ENCODE measurements at regions not wholly inside any gene's neighbourhood (a gene's known extent, or its start where the extent isn't known, plus 50 kb on each side); places are given as distances from the start of the nearest gene placed in this dataset.
"Not testable (repeated sequence)": the region's sequence is repeated elsewhere in the genome, so short reads cannot be mapped to it uniquely, and the experiment has no call there.

- H3K4me3 ChIP-seq (ENCODE audit: low read depth, low read length); DNase-seq (ENCODE audit: low read depth): not testable (repeated sequence)
These were observed 111.2 kb upstream of the LYZL2 start for GRCh38 chr10:30740774-30741173.

- no peak overlapping the region for H3K4me3 ChIP-seq (ENCODE audit: low read depth, low read length)
- no peak for DNase-seq (ENCODE audit: low read depth)
These were observed 108.9 kb upstream of the LYZL2 start for GRCh38 chr10:30738416-30738815.

- no peak for DNase-seq (ENCODE audit: low read depth)
These were observed 108.4 kb upstream of the LYZL2 start for GRCh38 chr10:30737931-30738391.

GRCh38 chr10:30736685-30737232, 107.2 kb upstream of the LYZL2 start:
- peak; percentile 99 for DNase-seq (ENCODE audit: low read depth)
- H3K4me3 ChIP-seq (ENCODE audit: low read depth, low read length) = no peak overlapping the region

More at GRCh38 chr10:30737931-30738391, 108.4 kb upstream of the LYZL2 start:
- no peak overlapping the region for H3K4me3 ChIP-seq (ENCODE audit: low read depth, low read length)

- DNase-seq (ENCODE audit: low read depth) = no peak
These were observed 105.3 kb upstream of the LYZL2 start for GRCh38 chr10:30734901-30735300.

GRCh38 chr10:30732671-30733070, 103.1 kb upstream of the LYZL2 start:
- DNase-seq (ENCODE audit: low read depth) = no peak
- no peak overlapping the region for H3K4me3 ChIP-seq (ENCODE audit: low read depth, low read length)

More at GRCh38 chr10:30734901-30735300, 105.3 kb upstream of the LYZL2 start:
- H3K4me3 ChIP-seq (ENCODE audit: low read depth, low read length) = no peak overlapping the region

GRCh38 chr10:30731963-30732362, 102.4 kb upstream of the LYZL2 start:
- no peak for DNase-seq (ENCODE audit: low read depth)

GRCh38 chr10:30730306-30730705, 100.8 kb upstream of the LYZL2 start:
- no peak for DNase-seq (ENCODE audit: low read depth)
- H3K4me3 ChIP-seq (ENCODE audit: low read depth, low read length) = no peak overlapping the region

More at GRCh38 chr10:30731963-30732362, 102.4 kb upstream of the LYZL2 start:
- H3K4me3 ChIP-seq (ENCODE audit: low read depth, low read length) = no peak overlapping the region

GRCh38 chr10:30728766-30729165, 99.2 kb upstream of the LYZL2 start:
- DNase-seq (ENCODE audit: low read depth) = no peak
- no peak overlapping the region for H3K4me3 ChIP-seq (ENCODE audit: low read depth, low read length)

GRCh38 chr10:30728127-30728526, 98.6 kb upstream of the LYZL2 start:
- H3K4me3 ChIP-seq (ENCODE audit: low read depth, low read length) = no peak overlapping the region

GRCh38 chr10:30727524-30727923, 98.0 kb upstream of the LYZL2 start:
- no peak overlapping the region for H3K4me3 ChIP-seq (ENCODE audit: low read depth, low read length)
- no peak for DNase-seq (ENCODE audit: low read depth)

More at GRCh38 chr10:30728127-30728526, 98.6 kb upstream of the LYZL2 start:
- DNase-seq (ENCODE audit: low read depth) = no peak

- not testable (repeated sequence) for H3K4me3 ChIP-seq (ENCODE audit: low read depth, low read length)
These were observed 97.3 kb upstream of the LYZL2 start for GRCh38 chr10:30726783-30727414.

GRCh38 chr10:30725661-30726060, 96.1 kb upstream of the LYZL2 start:
- H3K4me3 ChIP-seq (ENCODE audit: low read depth, low read length) = no peak overlapping the region
- DNase-seq (ENCODE audit: low read depth) = no peak

More at GRCh38 chr10:30726783-30727414, 97.3 kb upstream of the LYZL2 start:
- DNase-seq (ENCODE audit: low read depth) = peak; percentile 22

GRCh38 chr10:30724296-30724695, 94.7 kb upstream of the LYZL2 start:
- DNase-seq (ENCODE audit: low read depth) = no peak

GRCh38 chr10:30722956-30723620, 93.5 kb upstream of the LYZL2 start:
- H3K4me3 ChIP-seq (ENCODE audit: low read depth, low read length) = no peak overlapping the region

More at GRCh38 chr10:30724296-30724695, 94.7 kb upstream of the LYZL2 start:
- H3K4me3 ChIP-seq (ENCODE audit: low read depth, low read length) = no peak overlapping the region

GRCh38 chr10:30719832-30720231, 90.3 kb upstream of the LYZL2 start:
- H3K4me3 ChIP-seq (ENCODE audit: low read depth, low read length) = no peak overlapping the region
- DNase-seq (ENCODE audit: low read depth) = no peak

More at GRCh38 chr10:30722956-30723620, 93.5 kb upstream of the LYZL2 start:
- DNase-seq (ENCODE audit: low read depth) = no peak

GRCh38 chr10:30709700-30710358, 80.3 kb upstream of the LYZL2 start:
- H3K4me3 ChIP-seq (ENCODE audit: low read depth, low read length) = no peak overlapping the region
- no peak for DNase-seq (ENCODE audit: low read depth)

- no peak for DNase-seq (ENCODE audit: low read depth)
- no peak overlapping the region for H3K4me3 ChIP-seq (ENCODE audit: low read depth, low read length)
These were observed 79.7 kb upstream of the LYZL2 start for GRCh38 chr10:30709229-30709628.

- no peak for DNase-seq (ENCODE audit: low read depth)
- H3K4me3 ChIP-seq (ENCODE audit: low read depth, low read length) = no peak overlapping the region
These were observed 78.7 kb upstream of the LYZL2 start for GRCh38 chr10:30708234-30708633.

- H3K4me3 ChIP-seq (ENCODE audit: low read depth, low read length); DNase-seq (ENCODE audit: low read depth): not testable (repeated sequence)
These were observed 76.6 kb upstream of the LYZL2 start for GRCh38 chr10:30706189-30706588.

Data from skeletal muscle cell (primary cell).